ENCODE measurements at regions not wholly inside any gene's neighbourhood (a gene's known extent, or its start where the extent isn't known, plus 50 kb on each side); places are given as distances from the start of the nearest gene placed in this dataset.

DNA sequence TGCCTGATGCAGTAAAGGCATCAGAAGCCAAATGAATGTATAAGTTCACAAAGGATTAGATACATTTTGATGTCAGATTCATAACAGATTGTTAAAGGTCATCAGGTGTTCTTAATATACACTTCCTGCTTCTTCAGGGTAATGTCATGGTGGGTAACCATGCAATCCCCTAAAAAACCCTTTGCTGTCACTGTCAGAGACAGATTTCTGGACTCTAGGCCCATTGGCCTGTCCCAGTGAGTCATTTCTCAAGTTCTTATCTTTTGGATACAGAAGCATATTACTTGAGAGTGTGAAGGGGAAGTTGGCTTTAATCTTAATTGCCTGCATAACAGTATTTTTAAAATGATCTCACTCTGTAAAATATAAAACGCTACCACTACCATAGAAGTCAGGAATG is 895.6 kb upstream of the MAP3K7 start:
- TF ChIP-seq RCOR1 (IDR thresholded peaks at IDR 0.05; ENCODE audit: low read depth, low read length) = no peak
- no peak for TF ChIP-seq ZC3H11A (IDR thresholded peaks at IDR 0.05)
- no peak for TF ChIP-seq POLR2A (IDR thresholded peaks at IDR 0.05; ENCODE audit: low read length)
- TF ChIP-seq, protein P1, sequence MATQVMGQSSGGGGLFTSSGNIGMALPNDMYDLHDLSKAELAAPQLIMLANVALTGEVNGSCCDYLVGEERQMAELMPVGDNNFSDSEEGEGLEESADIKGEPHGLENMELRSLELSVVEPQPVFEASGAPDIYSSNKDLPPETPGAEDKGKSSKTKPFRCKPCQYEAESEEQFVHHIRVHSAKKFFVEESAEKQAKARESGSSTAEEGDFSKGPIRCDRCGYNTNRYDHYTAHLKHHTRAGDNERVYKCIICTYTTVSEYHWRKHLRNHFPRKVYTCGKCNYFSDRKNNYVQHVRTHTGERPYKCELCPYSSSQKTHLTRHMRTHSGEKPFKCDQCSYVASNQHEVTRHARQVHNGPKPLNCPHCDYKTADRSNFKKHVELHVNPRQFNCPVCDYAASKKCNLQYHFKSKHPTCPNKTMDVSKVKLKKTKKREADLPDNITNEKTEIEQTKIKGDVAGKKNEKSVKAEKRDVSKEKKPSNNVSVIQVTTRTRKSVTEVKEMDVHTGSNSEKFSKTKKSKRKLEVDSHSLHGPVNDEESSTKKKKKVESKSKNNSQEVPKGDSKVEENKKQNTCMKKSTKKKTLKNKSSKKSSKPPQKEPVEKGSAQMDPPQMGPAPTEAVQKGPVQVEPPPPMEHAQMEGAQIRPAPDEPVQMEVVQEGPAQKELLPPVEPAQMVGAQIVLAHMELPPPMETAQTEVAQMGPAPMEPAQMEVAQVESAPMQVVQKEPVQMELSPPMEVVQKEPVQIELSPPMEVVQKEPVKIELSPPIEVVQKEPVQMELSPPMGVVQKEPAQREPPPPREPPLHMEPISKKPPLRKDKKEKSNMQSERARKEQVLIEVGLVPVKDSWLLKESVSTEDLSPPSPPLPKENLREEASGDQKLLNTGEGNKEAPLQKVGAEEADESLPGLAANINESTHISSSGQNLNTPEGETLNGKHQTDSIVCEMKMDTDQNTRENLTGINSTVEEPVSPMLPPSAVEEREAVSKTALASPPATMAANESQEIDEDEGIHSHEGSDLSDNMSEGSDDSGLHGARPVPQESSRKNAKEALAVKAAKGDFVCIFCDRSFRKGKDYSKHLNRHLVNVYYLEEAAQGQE (IDR thresholded peaks at IDR 0.05) = no peak
- TF ChIP-seq, protein P2, sequence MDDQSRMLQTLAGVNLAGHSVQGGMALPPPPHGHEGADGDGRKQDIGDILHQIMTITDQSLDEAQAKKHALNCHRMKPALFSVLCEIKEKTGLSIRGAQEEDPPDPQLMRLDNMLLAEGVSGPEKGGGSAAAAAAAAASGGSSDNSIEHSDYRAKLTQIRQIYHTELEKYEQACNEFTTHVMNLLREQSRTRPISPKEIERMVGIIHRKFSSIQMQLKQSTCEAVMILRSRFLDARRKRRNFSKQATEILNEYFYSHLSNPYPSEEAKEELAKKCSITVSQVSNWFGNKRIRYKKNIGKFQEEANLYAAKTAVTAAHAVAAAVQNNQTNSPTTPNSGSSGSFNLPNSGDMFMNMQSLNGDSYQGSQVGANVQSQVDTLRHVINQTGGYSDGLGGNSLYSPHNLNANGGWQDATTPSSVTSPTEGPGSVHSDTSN (IDR thresholded peaks at IDR 0.05) = no peak
- no peak for TF ChIP-seq CHD4 (IDR thresholded peaks at IDR 0.05; ENCODE audit: borderline replicate concordance)
- no peak for TF ChIP-seq FOSL2 (IDR thresholded peaks at IDR 0.05)
- TF ChIP-seq FOSL2 (CRISPR knock-in tag; IDR thresholded peaks at IDR 0.05) = no peak
- no peak for TF ChIP-seq CHD2 (IDR thresholded peaks at IDR 0.05; ENCODE audit: low read length, partially characterized antibody)
